ENCODE measurements at regions not wholly inside any gene's neighbourhood (a gene's known extent, or its start where the extent isn't known, plus 50 kb on each side); places are given as distances from the start of the nearest gene placed in this dataset.

DNA sequence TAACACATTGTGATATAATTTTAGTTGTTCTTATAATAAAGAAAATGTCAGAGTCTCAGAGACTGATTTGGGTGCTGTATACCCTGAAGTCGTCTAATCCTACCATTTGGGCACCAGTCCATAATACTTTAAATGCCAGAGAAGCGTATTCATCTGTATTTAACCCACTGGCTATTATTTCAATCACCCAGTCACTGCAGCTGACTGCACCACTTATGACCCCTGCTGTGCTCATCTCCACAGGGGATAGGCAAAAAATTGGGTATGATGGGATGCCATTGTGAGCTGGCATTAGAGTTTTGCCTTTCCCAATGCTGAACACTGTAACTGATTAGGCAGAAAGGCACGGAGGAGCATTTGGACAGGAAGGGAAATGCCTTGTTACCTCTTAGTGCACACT lies 599.7 kb downstream of the CAAP1 start:
- Histone ChIP-seq H3K27me3 (no peaks in the 10 kb centered on the region), H3K4me3 (no peak overlapping the region), H3K9me3 (no peaks in the 10 kb centered on the region), H3K36me3 (no peaks in the 10 kb centered on the region)
- DNase-seq = peak; percentile 79

DNA sequence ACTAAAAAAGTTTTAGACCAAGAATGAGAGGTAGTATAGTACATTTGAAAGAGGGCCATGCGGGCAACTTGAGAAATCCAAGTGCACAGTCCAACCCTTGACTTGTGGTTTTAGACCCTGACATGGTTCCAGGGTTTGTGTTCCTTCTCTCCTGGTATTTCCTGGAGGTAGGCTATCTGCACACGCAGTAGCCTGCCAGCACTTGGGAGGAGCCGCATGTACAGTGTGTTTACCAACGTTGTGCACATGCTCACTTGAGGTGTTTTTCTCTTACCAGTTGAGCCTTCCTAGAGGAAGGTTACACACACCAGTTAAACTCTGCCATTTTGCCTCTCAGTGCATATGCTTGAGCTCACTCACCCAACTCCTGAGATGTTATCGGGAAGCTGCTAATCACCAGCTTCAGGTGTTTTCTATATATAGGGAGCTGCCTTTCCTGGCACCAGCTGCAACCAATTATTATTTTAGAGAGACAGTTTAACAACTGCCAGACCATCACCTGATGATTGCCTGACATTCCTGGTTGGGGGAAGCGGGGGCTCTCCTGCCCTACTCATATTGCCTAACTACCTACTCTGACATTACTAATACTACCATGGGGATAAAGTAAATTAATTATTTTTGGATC lies 593.4 kb upstream of the TUSC1 start:
- Histone ChIP-seq H3K27me3 (no peaks in the 10 kb centered on the region), H3K9me3 (no peaks in the 10 kb centered on the region), H3K36me3 (no peaks in the 10 kb centered on the region), H3K4me3 (no peak overlapping the region)
- DNase-seq = no peak

DNA sequence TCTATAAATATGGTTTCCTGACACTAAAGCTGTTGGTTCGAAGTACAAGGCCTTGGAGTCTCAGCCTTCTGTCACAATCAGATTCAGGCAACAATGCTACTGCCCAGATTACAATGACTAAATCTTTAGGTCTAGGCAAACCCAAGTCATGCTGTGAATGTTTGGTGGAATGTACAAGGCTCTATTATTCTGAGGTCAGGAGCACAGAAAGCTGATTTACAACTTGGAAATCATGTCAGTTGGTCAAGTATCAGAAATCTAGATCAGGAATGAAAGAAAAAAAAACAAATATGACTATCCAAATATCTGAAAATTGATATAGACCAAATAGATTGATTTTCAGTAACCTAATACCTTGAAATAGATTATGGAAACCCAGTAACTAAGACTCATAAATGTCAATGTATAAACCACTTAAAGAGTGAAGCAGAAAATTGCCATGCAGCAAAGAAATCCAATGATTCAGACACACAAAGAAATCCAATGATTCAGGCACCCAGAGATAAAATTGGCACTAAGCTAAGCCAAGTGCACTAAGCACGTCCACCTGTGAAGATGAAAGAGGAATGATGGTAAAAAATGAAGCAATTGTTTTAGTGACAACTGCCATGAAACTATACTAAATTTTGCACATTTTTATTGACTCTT lies 588.0 kb upstream of the TUSC1 start:
- DNase-seq = no peak
- Histone ChIP-seq H3K4me3 (no peak overlapping the region), H3K9me3 (no peaks in the 10 kb centered on the region), H3K36me3 (no peaks in the 10 kb centered on the region), H3K27me3 (no peaks in the 10 kb centered on the region)

DNA sequence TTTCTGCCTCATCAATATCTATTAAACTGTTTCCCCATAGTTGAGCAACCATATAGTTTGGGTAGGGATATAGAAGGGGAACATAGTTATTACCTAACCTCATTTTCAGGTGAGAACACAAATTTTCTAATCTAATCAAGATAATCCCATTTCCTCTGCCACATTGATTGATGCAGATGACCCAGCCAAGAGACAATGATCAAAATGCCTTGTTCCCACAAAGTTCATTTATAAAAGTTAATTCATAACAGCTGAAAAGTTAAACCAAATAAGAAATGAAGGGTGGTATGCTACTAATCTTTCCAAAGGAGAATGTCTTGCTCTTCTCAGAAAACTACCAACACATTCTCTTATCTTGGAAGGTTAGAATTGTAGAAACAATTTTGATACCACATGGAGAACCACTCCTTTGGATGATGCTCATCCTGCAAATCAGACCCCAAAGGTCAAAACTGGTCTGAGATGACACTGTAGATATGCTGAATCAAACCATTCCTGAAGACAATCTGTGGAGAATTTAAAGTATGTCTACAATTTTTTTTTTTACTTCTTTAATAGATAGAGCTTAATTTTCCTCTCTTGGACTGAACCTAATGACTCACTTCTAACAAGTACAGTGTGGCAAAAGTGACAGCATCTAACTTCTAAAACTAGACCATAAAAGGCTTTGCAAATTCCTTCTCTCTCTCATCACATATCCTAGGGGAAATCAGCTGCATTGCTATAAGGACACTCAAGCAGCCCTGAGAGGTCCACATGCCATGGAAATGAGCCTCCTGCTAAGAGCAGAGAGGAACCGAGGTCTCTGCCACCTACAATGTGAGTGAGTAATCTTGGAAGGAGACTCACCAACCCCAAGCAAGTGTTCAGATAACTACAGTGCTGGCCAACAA lies 586.7 kb upstream of the TUSC1 start:
- peak; percentile 70 for DNase-seq
- Histone ChIP-seq H3K4me3 (no peak overlapping the region), H3K9me3 (no peaks in the 10 kb centered on the region), H3K27me3 (no peaks in the 10 kb centered on the region), H3K36me3 (no peaks in the 10 kb centered on the region)

DNA sequence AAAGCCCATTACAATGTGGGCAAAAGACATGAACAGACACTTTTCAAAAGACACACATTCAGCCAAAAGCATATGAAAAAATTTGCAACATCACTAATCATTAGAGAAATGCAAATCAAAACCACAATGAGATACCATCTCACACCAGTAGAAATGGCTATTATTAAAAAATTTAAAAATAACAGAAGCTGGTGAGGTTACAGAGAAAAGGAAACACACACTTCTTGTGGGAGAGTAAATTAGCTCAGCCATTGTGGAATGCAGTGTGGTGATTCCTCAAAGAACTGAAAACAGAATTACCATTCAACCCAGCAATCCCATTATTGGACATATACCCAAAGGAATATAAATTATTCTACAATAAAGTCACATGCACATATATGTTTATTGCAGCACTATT lies 585.2 kb upstream of the TUSC1 start:
- Histone ChIP-seq H3K36me3 (no peaks in the 10 kb centered on the region), H3K9me3 (no peaks in the 10 kb centered on the region), H3K27me3 (no peaks in the 10 kb centered on the region), H3K4me3 (no peak overlapping the region)
- no peak for DNase-seq

DNA sequence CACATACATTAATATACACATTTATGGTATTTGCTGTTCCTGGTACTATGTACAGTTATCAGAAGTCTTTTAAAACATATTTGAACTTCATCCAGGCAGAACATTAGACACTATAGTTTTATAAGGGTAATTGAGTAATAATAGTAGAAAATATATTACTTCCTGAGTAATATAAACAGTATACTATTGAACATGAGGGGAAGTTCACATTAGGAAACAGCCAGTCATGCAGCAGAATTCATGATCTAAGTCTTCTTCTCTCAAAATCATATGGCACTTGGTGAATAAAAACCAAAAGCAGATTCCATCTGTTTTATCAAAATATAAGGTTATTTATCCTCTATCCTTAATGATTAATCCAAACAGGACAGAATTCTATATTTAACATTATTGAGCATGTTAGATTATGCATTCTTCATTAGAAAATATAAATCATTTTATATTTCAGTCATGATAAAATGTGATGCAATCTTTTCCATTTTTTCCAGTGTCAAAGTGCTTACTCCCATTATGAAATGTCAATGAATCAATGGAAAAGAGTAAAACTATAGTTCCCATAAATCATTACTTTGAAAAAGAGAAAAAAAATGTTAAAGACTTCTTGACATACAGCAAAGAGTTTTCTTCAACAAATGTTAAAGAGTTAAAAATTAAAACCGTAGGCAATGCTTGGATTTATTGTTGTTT lies 584.3 kb upstream of the TUSC1 start:
- no peaks in the 10 kb centered on the region for H3K9me3 ChIP-seq
- no peak for DNase-seq
- H3K4me3 ChIP-seq = no peak overlapping the region
- H3K27me3 ChIP-seq = no peaks in the 10 kb centered on the region
- H3K36me3 ChIP-seq = no peaks in the 10 kb centered on the region

DNA sequence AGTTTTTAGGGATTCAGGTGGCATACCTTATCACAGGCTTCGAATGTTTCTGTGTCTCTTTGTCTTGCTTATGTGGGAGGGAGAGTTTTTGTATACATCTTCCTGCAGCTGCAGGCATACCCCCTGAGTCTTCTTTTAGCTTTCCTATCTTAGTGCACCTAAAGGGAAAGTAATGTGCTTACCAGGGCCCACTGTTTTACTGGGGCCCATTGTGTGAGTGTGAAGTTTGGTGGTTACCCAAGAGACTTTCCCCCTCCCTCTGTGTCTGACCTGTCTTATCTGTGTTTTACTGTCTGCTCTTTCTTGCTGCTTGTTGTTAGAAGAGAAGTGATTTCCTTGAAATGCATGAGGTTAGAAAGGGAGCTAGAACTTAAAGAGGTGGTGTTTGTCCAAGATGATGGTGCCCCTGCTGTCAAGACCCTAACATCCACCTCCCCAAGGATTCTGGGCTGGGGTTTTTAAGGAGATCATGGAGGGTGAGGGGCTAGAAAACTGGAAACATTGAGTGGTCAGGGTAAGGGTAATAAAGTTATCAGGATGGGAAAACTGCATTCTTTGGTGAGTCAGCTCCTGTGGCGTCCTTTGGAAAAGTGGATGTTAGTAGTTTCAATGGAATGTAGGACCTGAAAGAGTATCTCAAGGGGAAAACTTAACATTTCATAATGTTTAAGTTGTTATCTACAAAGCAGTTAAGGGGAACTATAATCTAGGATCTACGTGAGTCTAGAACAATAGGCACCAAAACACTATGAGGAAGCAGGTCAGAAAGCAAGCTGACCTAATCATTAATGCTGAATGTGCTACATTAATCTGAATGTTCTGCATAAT lies 583.5 kb upstream of the TUSC1 start:
- DNase-seq = peak; percentile 48
- Histone ChIP-seq H3K36me3 (no peaks in the 10 kb centered on the region), H3K9me3 (no peaks in the 10 kb centered on the region), H3K27me3 (no peaks in the 10 kb centered on the region), H3K4me3 (no peak overlapping the region)

DNA sequence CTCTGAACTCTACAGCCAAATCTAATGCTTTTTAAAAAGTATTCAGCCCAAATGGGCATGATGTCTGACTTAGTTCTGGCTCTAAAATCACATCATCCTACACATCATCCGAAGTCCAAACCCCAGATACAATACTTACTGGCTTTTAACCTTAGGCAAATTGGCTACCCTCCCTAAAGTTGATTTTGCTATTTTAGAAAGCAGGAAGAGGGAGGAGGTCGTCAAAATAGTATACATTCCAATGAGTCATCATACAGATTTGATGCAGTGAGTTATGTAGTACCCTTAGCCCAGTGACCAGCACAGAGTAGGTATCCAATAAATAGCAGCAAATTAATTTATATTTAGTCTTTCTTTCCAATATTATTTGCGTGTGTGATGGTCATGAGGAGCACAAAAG lies 582.0 kb upstream of the TUSC1 start:
- Histone ChIP-seq H3K36me3 (no peaks in the 10 kb centered on the region), H3K27me3 (no peaks in the 10 kb centered on the region), H3K9me3 (no peaks in the 10 kb centered on the region), H3K4me3 (no peak overlapping the region)
- no peak for DNase-seq

DNA sequence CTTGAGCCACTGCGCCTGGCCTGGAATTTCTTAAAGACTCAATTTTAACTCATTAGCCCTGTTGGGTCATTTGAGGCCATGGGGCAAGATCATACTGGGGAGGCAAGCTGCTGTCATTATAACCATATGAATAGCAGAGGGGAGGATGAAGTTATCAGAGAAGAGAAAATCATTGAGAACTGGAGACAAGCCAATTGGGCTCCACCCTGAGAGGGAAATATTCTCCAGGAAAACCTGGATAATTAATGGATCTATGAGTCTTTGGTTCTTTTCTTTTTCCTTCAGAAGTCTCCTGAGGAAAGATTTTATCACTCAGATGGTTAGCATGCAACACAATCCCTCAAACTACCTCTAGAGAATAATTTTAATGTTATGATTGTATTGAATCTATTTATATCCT lies 569.6 kb upstream of the TUSC1 start:
- H3K36me3 ChIP-seq = no peaks in the 10 kb centered on the region
- no peaks in the 10 kb centered on the region for H3K9me3 ChIP-seq
- no peak overlapping the region for H3K4me3 ChIP-seq
- H3K27me3 ChIP-seq = no peaks in the 10 kb centered on the region
- DNase-seq = no peak

DNA sequence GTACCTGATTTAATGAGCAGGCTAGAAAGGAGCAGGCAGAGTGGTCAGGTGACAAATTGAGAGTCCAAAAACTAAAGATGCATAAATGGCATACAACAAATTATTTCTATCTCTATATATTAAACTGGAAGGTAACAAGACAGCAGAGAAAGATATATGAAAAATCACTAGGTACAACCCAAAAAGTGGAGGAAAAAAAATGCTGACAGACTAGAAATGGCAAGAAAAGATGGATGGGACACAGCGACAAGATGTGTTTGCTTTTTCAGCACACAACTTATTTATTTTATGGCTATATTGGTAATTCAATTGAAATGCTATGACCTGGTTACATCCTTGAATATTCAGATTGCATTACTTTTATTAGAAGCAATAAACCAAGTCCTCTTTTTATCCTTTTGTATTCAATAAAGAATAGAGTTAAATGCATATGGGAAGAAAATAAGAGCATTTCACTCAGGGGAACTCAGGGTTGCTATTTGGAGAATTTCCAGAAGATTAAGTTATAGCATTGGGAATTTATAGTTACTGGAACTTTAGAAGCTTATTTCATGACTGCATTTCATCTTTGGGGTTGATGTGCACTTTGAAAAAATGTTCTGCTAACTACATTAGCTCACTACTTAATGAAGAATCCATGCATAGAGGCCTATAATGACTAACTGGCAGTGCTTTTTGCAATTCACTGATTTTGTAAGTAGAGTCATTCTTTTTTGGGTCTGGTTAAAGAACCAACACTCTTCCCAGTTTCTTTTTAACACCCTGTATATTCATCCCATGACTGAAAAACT lies 566.6 kb upstream of the TUSC1 start:
- H3K9me3 ChIP-seq = no peaks in the 10 kb centered on the region

DNA sequence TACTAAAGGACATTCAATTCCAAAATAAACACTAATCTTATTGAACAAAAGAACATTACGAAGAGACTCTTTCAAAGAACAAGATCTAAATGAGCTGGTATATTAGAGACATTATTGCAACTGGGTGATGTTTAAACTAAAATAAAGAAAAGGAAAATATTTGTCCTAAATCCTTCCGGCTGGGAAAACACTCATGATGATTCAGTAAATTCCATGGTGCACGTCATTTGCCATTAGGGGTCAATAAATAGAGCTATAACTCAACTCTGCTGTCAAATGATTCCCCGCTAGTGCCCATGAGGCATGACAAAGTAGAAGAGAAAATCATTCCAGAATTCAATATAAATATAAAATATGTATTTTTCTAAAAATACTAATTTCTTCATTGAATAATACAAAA lies 565.5 kb upstream of the TUSC1 start:
- H3K27me3 ChIP-seq = no peaks in the 10 kb centered on the region
- no peaks in the 10 kb centered on the region for H3K36me3 ChIP-seq
- H3K4me3 ChIP-seq = no peak overlapping the region
- DNase-seq = no peak
- H3K9me3 ChIP-seq = no peaks in the 10 kb centered on the region

More for the DNA sequence above, 566.6 kb upstream of the TUSC1 start:
- H3K4me3 ChIP-seq = no peak overlapping the region
- DNase-seq = no peak
- H3K27me3 ChIP-seq = no peaks in the 10 kb centered on the region
- H3K36me3 ChIP-seq = no peaks in the 10 kb centered on the region

DNA sequence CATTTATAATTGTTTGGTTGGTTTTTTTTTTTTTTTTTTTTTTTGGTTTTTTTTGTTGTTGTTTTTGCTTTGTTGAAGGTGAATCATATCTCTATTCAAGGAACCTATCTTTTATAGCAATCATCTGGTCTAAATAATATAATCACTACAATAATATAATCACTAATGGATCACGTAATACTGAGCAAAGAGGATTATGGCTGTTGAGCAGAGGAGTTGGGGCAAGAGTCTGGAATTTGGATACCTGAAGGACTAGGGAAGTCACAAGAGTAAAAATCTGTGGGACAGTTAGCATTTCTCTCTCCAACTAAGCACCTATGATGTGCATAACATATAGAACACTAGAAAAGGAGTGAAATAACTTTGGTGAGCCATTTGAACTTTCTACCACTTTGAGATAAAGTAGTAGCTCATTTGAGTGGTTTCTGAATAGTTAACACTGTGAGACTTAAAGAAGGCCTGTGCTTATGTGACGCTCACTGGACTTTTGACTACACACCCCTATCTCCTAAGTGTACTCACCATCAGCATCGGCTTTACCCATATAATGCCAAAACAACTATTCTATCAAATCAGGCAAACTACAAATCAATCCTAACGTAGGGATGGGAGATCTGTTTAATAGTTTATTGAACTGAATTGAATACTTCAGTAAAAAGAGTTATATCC lies 564.9 kb upstream of the TUSC1 start:
- no peak for DNase-seq
- Histone ChIP-seq H3K4me3 (no peak overlapping the region), H3K27me3 (no peaks in the 10 kb centered on the region), H3K36me3 (no peaks in the 10 kb centered on the region), H3K9me3 (no peaks in the 10 kb centered on the region)

DNA sequence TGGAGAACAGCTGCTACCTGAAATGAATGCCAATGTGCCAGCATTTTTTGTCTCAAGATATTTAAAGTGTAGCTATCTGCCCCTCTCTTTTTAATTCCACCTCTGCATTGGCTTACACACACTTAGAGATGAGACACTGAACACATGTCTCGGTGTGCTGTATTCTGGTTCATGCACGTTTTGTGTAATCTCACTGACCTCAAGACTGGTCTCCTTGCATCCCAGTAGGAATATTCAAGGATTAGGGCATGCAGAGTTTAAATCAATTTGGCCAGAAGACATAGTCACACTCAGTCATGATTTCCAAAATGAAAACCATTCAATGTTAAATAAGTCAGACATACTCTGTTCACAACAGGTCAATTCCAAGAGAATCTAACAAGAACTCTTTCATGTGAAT lies 561.8 kb upstream of the TUSC1 start:
- H3K9me3 ChIP-seq = no peaks in the 10 kb centered on the region
- H3K4me3 ChIP-seq = no peak overlapping the region
- no peak for DNase-seq
- H3K27me3 ChIP-seq = no peaks in the 10 kb centered on the region
- no peaks in the 10 kb centered on the region for H3K36me3 ChIP-seq

DNA sequence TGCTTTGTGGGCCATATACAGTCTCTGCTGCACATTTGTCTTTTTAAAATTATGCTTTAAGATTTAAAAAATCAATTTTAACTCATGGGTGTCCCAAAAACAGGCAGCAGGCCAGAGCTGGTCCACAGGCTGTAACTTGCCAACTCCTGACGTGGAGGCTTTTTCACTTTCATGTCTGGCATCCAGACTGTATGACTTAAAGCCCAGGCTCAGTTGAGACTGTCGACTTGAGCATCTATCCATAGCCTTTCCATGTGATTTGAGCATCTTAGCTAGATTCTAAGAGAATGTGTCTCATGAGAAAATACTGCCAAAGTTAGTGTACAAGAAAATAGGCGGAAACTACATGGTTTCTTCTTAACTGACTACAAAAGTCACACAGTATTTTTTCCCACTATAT lies 559.0 kb upstream of the TUSC1 start:
- Histone ChIP-seq H3K36me3 (no peaks in the 10 kb centered on the region), H3K9me3 (no peaks in the 10 kb centered on the region), H3K4me3 (no peak overlapping the region), H3K27me3 (no peaks in the 10 kb centered on the region)
- DNase-seq = no peak

DNA sequence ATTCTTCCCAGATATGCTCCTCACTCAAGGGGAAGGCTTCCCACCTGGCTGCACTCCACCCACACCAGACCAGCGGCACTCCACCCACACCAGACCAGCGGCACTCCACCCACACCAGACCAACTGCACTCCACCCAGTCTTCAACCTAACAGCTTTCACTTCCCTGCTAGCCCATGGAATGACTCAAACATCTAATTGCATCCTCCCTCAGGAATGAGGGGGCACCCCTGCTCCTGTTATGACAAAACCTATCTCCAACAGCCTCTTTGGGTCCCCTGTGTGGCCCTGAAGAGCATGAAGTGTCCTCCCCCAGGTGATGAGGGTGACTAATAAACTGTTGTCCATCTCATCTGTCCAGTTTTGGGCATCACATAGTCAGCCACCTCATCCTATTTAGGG lies 556.6 kb upstream of the TUSC1 start:
- no peak for DNase-seq
- no peak overlapping the region for H3K4me3 ChIP-seq
- no peaks in the 10 kb centered on the region for H3K36me3 ChIP-seq
- H3K27me3 ChIP-seq = no peaks in the 10 kb centered on the region
- H3K9me3 ChIP-seq = no peaks in the 10 kb centered on the region
